ENCODE measurements at regions not wholly inside any gene's neighbourhood (a gene's known extent, or its start where the extent isn't known, plus 50 kb on each side); places are given as distances from the start of the nearest gene placed in this dataset.
"Not testable (repeated sequence)": the region's sequence is repeated elsewhere in the genome, so short reads cannot be mapped to it uniquely, and the experiment has no call there.

- not testable (repeated sequence) for DNase-seq (ENCODE audit: low read depth); H3K4me3 ChIP-seq (ENCODE audit: low read length); H3K4me1 ChIP-seq (ENCODE audit: control insufficient read depth, insufficient read depth, low read length); H3K36me3 ChIP-seq (ENCODE audit: control insufficient read depth, insufficient read depth, low read length, severe bottlenecking); H3K9ac ChIP-seq (ENCODE audit: low read length); H3K9me3 ChIP-seq (ENCODE audit: control insufficient read depth, low read length); H3K27me3 ChIP-seq (replicated peaks; ENCODE audit: control insufficient read depth, insufficient read depth, low read length)
These were observed 390.8 kb upstream of the SLC10A2 start for GRCh38 chr13:103457050-103457449.

GRCh38 chr13:103451656-103452055 is 385.4 kb upstream of the SLC10A2 start:
- no peaks in the 10 kb centered on the region for H3K4me1 ChIP-seq (ENCODE audit: control insufficient read depth, insufficient read depth, low read length)
- no peak overlapping the region for H3K4me3 ChIP-seq (ENCODE audit: low read length)
- no peak overlapping the region for H3K9ac ChIP-seq (ENCODE audit: low read length)
- H3K9me3 ChIP-seq (ENCODE audit: control insufficient read depth, low read length) = no peaks in the 10 kb centered on the region
- DNase-seq (ENCODE audit: low read depth) = no peak
- no peaks in the 10 kb centered on the region for H3K27me3 ChIP-seq (replicated peaks; ENCODE audit: control insufficient read depth, insufficient read depth, low read length)
- no peaks in the 10 kb centered on the region for H3K36me3 ChIP-seq (ENCODE audit: control insufficient read depth, insufficient read depth, low read length, severe bottlenecking)

- no peaks in the 10 kb centered on the region for H3K36me3 ChIP-seq (ENCODE audit: control insufficient read depth, insufficient read depth, low read length, severe bottlenecking)
- no peak for DNase-seq (ENCODE audit: low read depth)
- H3K4me1 ChIP-seq (ENCODE audit: control insufficient read depth, insufficient read depth, low read length) = no peaks in the 10 kb centered on the region
- H3K9ac ChIP-seq (ENCODE audit: low read length) = no peak overlapping the region
- H3K9me3 ChIP-seq (ENCODE audit: control insufficient read depth, low read length) = peaks cover 5% of the 10 kb centered on the region
- no peak overlapping the region for H3K4me3 ChIP-seq (ENCODE audit: low read length)
- no peaks in the 10 kb centered on the region for H3K27me3 ChIP-seq (replicated peaks; ENCODE audit: control insufficient read depth, insufficient read depth, low read length)
These were observed 377.4 kb upstream of the SLC10A2 start for GRCh38 chr13:103443604-103444003.

- H3K9ac ChIP-seq (ENCODE audit: low read length) = no peak overlapping the region
- no peak for DNase-seq (ENCODE audit: low read depth)
- H3K36me3 ChIP-seq (ENCODE audit: control insufficient read depth, insufficient read depth, low read length, severe bottlenecking) = no peaks in the 10 kb centered on the region
- H3K9me3 ChIP-seq (ENCODE audit: control insufficient read depth, low read length) = no peaks in the 10 kb centered on the region
- H3K4me3 ChIP-seq (ENCODE audit: low read length) = no peak overlapping the region
- H3K4me1 ChIP-seq (ENCODE audit: control insufficient read depth, insufficient read depth, low read length) = no peaks in the 10 kb centered on the region
- H3K27me3 ChIP-seq (replicated peaks; ENCODE audit: control insufficient read depth, insufficient read depth, low read length) = no peaks in the 10 kb centered on the region
These were observed 371.4 kb upstream of the SLC10A2 start for GRCh38 chr13:103437651-103438050.

- no peaks in the 10 kb centered on the region for H3K9me3 ChIP-seq (ENCODE audit: control insufficient read depth, low read length)
- no peaks in the 10 kb centered on the region for H3K27me3 ChIP-seq (replicated peaks; ENCODE audit: control insufficient read depth, insufficient read depth, low read length)
- no peak overlapping the region for H3K9ac ChIP-seq (ENCODE audit: low read length)
- H3K4me1 ChIP-seq (ENCODE audit: control insufficient read depth, insufficient read depth, low read length) = no peaks in the 10 kb centered on the region
- DNase-seq (ENCODE audit: low read depth) = no peak
- no peaks in the 10 kb centered on the region for H3K36me3 ChIP-seq (ENCODE audit: control insufficient read depth, insufficient read depth, low read length, severe bottlenecking)
- H3K4me3 ChIP-seq (ENCODE audit: low read length) = no peak overlapping the region
These were observed 369.9 kb upstream of the SLC10A2 start for GRCh38 chr13:103436057-103436654.

- DNase-seq (ENCODE audit: low read depth) = no peak
- Histone ChIP-seq H3K9ac (ENCODE audit: low read length) (no peak overlapping the region), H3K4me3 (ENCODE audit: low read length) (no peak overlapping the region)
These were observed 365.6 kb upstream of the SLC10A2 start for GRCh38 chr13:103431856-103432255.

GRCh38 chr13:103430368-103430767 is 364.2 kb upstream of the SLC10A2 start:
- no peak for DNase-seq (ENCODE audit: low read depth)
- H3K9ac ChIP-seq (ENCODE audit: low read length) = no peak overlapping the region
- H3K4me1 ChIP-seq (ENCODE audit: control insufficient read depth, insufficient read depth, low read length) = no peaks in the 10 kb centered on the region
- H3K36me3 ChIP-seq (ENCODE audit: control insufficient read depth, insufficient read depth, low read length, severe bottlenecking) = no peaks in the 10 kb centered on the region
- H3K4me3 ChIP-seq (ENCODE audit: low read length) = no peak overlapping the region
- H3K9me3 ChIP-seq (ENCODE audit: control insufficient read depth, low read length) = no peaks in the 10 kb centered on the region
- H3K27me3 ChIP-seq (replicated peaks; ENCODE audit: control insufficient read depth, insufficient read depth, low read length) = no peaks in the 10 kb centered on the region

More at GRCh38 chr13:103431856-103432255, 365.6 kb upstream of the SLC10A2 start:
- Histone ChIP-seq H3K9me3 (ENCODE audit: control insufficient read depth, low read length) (no peaks in the 10 kb centered on the region), H3K27me3 (replicated peaks; ENCODE audit: control insufficient read depth, insufficient read depth, low read length) (no peaks in the 10 kb centered on the region), H3K36me3 (ENCODE audit: control insufficient read depth, insufficient read depth, low read length, severe bottlenecking) (no peaks in the 10 kb centered on the region), H3K4me1 (ENCODE audit: control insufficient read depth, insufficient read depth, low read length) (no peaks in the 10 kb centered on the region)

- Histone ChIP-seq H3K27me3 (replicated peaks; ENCODE audit: control insufficient read depth, insufficient read depth, low read length) (no peaks in the 10 kb centered on the region), H3K4me1 (ENCODE audit: control insufficient read depth, insufficient read depth, low read length) (no peaks in the 10 kb centered on the region), H3K36me3 (ENCODE audit: control insufficient read depth, insufficient read depth, low read length, severe bottlenecking) (no peaks in the 10 kb centered on the region), H3K9ac (ENCODE audit: low read length) (no peak overlapping the region), H3K4me3 (ENCODE audit: low read length) (no peak overlapping the region), H3K9me3 (ENCODE audit: control insufficient read depth, low read length) (no peaks in the 10 kb centered on the region)
- DNase-seq (ENCODE audit: low read depth) = no peak
These were observed 343.8 kb upstream of the SLC10A2 start for GRCh38 chr13:103410002-103410401.

GRCh38 chr13:103406967-103407366 is 340.8 kb upstream of the SLC10A2 start:
- Histone ChIP-seq H3K9me3 (ENCODE audit: control insufficient read depth, low read length) (no peaks in the 10 kb centered on the region), H3K27me3 (replicated peaks; ENCODE audit: control insufficient read depth, insufficient read depth, low read length) (no peaks in the 10 kb centered on the region), H3K4me1 (ENCODE audit: control insufficient read depth, insufficient read depth, low read length) (no peaks in the 10 kb centered on the region), H3K36me3 (ENCODE audit: control insufficient read depth, insufficient read depth, low read length, severe bottlenecking) (no peaks in the 10 kb centered on the region), H3K9ac (ENCODE audit: low read length) (no peak overlapping the region), H3K4me3 (ENCODE audit: low read length) (no peak overlapping the region)
- no peak for DNase-seq (ENCODE audit: low read depth)

GRCh38 chr13:103405297-103405696 is 339.1 kb upstream of the SLC10A2 start:
- H3K9me3 ChIP-seq (ENCODE audit: control insufficient read depth, low read length) = no peaks in the 10 kb centered on the region
- DNase-seq (ENCODE audit: low read depth) = no peak
- no peaks in the 10 kb centered on the region for H3K4me1 ChIP-seq (ENCODE audit: control insufficient read depth, insufficient read depth, low read length)
- H3K36me3 ChIP-seq (ENCODE audit: control insufficient read depth, insufficient read depth, low read length, severe bottlenecking) = no peaks in the 10 kb centered on the region
- no peaks in the 10 kb centered on the region for H3K27me3 ChIP-seq (replicated peaks; ENCODE audit: control insufficient read depth, insufficient read depth, low read length)
- H3K9ac ChIP-seq (ENCODE audit: low read length) = no peak overlapping the region
- H3K4me3 ChIP-seq (ENCODE audit: low read length) = no peak overlapping the region

GRCh38 chr13:103403814-103404213 is 337.6 kb upstream of the SLC10A2 start:
- no peaks in the 10 kb centered on the region for H3K4me1 ChIP-seq (ENCODE audit: control insufficient read depth, insufficient read depth, low read length)
- no peak overlapping the region for H3K4me3 ChIP-seq (ENCODE audit: low read length)
- no peaks in the 10 kb centered on the region for H3K9me3 ChIP-seq (ENCODE audit: control insufficient read depth, low read length)
- no peaks in the 10 kb centered on the region for H3K36me3 ChIP-seq (ENCODE audit: control insufficient read depth, insufficient read depth, low read length, severe bottlenecking)
- no peak for DNase-seq (ENCODE audit: low read depth)
- no peak overlapping the region for H3K9ac ChIP-seq (ENCODE audit: low read length)
- no peaks in the 10 kb centered on the region for H3K27me3 ChIP-seq (replicated peaks; ENCODE audit: control insufficient read depth, insufficient read depth, low read length)

- H3K4me3 ChIP-seq (ENCODE audit: low read length) = no peak overlapping the region
- no peaks in the 10 kb centered on the region for H3K4me1 ChIP-seq (ENCODE audit: control insufficient read depth, insufficient read depth, low read length)
- no peak for DNase-seq (ENCODE audit: low read depth)
- H3K36me3 ChIP-seq (ENCODE audit: control insufficient read depth, insufficient read depth, low read length, severe bottlenecking) = no peaks in the 10 kb centered on the region
- H3K9me3 ChIP-seq (ENCODE audit: control insufficient read depth, low read length) = no peaks in the 10 kb centered on the region
- H3K27me3 ChIP-seq (replicated peaks; ENCODE audit: control insufficient read depth, insufficient read depth, low read length) = no peaks in the 10 kb centered on the region
- H3K9ac ChIP-seq (ENCODE audit: low read length) = no peak overlapping the region
These were observed 337.0 kb upstream of the SLC10A2 start for GRCh38 chr13:103403148-103403740.

Data from adipocyte (in vitro differentiated cells).